NCI-H1092 (cell line): ENCODE measurements at regions not wholly inside any gene's neighbourhood (a gene's known extent, or its start where the extent isn't known, plus 50 kb on each side); places are given as distances from the start of the nearest gene placed in this dataset.
"Not testable (repeated sequence)": the region's sequence is repeated elsewhere in the genome, so short reads cannot be mapped to it uniquely, and the experiment has no call there.

Experiments
- DNase-seq: peaks from one replicate; lab custom pipeline; 2025; lab: John Stamatoyannopoulos, UW

DNA sequence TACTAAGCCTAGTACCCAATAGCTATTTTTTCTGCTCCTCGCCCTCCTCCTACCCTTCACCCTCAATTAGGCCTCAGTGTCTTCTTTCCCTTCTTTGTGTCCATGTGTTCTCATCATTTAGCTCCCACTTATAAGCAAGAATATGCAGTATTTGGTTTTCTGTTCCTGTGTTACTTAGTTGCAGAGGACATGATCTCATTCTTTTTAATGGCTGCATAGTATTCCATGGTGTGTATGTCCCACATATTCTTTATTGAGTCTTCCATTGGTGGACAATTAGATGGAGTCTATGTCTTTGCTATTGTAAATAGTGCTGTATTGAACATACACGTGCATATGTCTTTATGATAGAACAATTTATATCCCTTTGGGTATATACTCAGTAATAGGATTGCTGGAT, 106.9 kb upstream of the NR5A2 start:
- no peak for DNase-seq

DNA sequence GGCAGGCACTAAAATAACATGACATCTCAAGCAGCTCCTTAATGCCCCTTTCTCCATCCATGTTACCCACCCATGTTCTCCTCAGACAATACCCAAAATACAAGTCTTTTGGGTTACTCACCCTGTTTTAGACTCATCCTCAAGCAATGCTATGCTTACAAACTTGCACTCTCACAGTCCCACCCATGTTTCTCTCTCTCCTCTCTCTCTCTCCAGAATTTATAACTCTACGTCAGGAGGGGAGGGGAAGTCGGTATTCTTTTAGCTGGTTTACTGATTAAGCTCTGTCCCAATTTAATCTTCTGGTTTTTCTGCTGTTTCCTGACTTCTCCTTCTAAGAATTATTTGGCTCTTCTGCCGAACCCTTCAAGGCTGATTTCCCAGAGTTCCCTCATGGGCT, 98.0 kb upstream of the NR5A2 start:
- no peak for DNase-seq

DNA sequence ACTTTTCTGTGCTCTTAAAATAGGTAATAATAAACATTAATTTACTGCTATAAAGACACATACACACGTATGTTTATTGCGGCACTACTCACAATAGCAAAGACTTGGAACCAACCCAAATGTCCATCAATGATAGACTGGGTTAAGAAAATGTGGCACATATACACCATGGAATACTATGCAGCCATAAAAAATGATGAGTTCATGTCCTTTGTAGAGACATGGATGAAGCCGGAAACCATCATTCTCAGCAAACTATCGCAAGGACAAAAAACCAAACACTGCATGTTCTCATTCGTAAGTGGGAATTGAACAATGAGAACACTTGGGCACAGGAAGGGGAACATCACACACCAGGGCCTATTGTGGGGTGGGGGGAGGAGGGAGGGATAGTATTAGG, 97.4 kb upstream of the NR5A2 start:
- DNase-seq: not testable (repeated sequence)

DNA sequence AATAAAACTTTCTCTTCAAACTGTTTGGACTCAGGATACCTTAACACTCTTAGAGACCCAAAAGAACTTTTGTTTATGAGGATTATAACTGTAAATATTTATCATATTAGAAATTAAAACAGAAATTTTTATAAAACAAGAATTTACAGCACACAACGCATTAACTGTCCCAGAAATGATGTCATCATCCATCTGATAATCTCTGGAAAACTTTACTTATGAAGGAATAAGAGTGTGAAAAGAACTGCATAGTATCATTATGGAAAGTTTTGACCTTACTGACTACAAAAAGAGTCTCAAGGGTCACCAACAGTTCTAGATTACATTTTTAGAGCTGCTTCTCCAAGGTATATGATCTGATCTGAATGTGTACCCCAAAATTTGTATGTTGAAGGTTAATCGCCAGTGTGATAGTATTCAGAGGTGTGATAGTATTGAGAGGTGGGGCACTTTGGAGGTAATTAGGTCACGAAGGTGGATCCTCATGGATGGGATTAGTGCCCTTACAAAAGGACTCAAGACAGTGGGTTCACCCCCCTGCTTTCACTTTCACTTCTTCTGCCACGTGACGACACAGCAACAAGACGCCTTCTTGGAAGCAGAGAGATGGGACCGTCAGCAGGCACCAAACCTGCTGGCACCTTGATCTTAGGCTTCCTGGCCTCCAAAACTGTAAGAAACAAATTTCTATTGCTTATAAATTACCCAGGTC, 95.7 kb upstream of the NR5A2 start:
- DNase-seq: no peak

DNA sequence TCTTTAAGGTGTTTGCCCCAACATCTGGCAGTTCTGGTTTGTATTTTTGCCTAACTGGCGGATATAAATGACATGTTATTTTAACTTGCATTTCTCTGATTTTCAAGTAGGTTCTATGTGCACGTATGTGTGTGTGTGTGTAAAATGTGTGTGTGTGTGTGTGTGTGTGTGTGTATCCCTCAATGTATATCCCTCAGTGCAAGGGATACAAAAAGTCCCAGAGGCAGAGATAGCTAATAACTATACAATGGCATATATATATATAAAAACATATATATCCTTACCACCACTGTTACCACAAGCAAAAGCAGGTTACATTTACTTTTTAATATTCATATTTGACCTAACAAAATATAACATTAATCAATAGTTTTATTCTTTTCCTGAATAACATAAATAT, 95.0 kb upstream of the NR5A2 start:
- no peak for DNase-seq

DNA sequence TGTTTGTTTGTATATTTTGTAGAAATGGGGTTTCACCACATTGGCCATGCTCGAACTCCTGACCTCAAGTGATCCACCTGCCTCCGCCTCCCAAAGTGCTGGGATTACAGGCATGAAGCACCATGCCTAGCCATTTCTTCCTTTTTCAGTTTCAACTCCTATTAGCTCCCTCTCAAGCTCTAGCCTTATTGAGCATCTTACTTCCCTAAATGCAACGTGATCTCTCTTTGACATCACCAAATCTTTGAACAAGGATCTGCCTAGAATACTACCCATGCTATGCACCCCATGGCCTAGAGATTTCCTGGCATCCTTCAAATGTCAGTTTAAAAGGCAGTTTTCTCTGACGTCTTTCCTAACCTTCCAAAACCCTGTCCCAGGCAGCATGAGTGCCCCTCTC, 91.1 kb upstream of the NR5A2 start:
- DNase-seq: no peak

DNA sequence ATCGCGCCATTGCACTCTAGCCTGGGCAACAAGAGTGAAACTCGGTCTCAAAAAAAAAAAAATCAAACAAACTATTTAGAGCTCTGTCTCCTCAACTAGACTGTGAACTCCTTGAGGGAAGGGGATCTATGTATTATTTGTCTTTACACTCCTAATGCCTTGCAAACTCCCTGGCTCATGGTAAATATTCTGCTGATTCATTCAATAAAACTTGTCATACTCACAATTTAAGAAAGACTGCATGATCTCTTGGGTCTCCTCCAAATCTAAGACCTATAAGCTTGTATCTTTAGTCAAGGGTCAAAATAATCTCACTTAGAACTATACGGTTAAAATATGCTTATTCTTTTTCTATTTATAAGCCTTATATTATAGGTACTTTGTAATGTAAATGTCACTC, 90.3 kb upstream of the NR5A2 start:
- DNase-seq: no peak

DNA sequence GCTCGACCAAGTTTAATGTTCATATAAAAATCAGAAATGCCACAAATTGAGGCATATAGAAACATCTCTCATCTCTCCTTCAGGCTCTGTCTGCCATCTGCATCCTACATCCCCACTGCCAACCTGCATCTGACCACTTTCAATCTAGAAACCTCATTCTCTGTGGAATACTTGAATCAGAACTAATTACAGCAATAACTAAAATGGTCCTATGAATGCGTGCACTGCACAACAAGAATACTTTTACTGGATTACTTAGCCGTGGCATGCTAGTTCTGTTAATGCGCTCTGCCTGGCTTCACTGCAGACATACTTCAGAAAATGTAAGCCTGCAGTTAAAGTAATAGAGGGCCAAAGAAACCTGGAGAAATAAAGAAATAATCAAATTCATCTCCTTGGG, 89.8 kb upstream of the NR5A2 start:
- DNase-seq: no peak

DNA sequence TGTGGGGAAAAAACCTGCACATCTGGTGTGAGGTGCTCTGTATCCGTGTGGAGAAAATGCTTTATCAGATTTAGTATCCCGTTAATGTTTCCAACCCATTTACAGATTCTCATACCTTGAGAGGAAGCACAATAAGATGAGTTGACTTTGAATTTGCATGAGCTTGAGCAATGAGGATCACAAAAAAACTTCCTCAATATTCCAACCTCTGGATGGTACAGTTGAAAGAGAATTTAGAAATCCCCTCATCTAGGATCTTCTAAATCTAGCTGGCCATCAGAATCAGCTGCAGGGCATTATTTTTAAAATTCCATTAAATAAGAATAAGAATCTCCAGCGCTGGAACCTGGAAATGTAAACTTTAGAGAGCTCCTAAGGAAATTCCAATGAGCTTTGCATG, 82.5 kb upstream of the NR5A2 start:
- no peak for DNase-seq

DNA sequence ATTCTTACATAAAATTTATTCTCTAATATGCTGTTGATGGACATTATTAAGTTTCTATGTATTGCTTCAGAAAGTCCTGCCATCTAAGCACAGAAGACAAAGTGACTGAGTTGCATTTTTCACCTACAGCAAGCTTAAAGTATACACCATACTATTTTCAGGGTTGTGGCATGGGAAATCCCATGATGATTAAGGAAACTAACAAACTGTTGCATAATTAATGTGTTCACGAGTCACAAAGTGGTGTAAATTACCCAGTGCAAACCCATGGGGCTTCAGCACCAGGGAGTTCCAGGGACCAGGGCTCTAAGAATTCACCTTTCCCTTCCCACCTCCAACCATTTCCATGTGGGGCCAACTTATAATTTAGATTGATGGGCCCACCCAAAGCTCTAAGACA, 81.9 kb upstream of the NR5A2 start:
- DNase-seq: no peak

DNA sequence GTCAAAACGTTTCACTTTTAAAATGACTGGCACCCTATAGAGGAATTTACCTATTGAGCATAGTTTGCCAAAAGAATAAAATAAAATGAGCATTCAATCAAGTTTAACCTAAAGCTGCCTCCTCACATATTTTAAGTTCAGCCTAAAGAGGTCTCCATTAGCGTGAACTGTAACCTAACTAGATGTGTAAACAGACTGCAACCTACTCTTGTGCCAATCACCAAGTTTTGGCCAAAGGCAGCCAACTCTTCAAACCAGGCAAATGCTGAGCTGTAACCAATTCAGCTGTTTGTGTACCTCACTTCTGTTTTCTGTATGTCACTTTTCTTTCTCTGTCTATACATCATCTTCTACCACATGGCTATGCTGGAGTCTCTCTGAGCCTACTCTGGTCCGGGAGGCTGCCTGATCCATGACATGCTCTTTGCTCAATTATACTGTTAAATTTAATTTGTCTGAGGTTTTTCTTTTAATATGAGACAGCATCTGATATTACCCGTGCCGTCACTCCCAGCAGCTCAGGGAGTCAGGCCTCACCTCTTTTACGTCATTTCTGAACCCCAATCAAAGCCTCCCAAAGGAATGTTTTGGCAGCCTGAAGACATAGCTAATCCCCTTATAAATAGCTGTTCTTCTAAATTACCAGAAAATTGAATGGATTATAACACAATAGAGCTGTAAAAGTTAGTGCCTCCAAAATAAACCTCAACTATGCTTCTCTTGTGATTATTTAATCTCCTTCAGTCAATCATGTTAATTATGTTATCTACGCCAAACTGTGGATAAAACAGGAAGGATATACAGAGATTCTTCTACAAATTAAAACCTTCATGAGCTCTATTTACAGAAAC, 81.0 kb upstream of the NR5A2 start:
- no peak for DNase-seq

DNA sequence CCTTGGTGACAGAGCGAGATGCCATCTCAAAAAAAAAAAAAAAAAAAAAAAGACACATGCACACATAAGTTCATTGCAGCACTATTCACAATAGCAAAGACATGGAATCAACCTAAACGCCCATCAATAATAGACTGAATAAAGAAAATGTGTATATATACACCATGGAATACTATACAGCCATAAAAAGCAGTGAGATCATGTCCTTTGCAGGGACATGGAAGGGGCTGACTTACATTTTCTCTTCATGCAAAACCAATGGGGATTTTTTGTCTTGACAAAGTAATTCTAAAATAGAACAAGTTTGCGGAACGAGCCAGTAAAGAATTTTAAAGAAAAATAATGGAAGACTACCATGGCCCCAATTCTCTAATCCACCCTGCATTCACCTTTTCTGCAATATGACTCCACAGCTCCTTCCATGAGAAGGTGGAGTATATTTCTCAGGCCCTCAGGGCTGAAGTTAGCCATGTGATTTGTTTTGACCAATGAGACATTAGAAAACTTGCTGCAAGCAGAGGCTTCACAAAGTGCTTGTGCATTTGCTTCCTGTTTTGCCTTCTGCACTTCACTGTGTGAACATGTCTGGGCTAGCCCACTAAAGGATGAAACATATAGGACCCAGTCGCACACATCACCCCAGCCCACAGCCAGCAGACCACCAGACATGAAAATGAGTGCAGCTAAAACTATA, 78.8 kb upstream of the NR5A2 start:
- no peak for DNase-seq

DNA sequence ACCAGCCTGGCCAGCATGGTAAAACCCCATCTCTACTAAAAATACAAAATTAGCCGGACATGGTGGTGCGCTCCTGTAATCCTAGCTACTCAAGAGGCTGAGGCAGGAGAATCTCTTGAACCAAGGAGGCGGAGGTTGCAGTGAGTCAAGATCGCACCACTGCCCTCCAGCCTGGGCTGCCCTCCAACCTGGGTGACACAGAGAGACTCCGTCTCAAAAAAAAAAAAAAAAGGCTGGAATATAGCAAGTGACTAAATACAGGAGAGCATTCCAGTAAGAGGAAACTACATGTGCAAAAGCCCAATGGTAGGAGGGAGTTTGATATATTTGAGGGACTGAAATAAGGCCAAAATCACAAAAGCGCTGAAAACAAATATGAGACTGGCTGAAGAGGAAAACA, 76.5 kb upstream of the NR5A2 start:
- DNase-seq: not testable (repeated sequence)

DNA sequence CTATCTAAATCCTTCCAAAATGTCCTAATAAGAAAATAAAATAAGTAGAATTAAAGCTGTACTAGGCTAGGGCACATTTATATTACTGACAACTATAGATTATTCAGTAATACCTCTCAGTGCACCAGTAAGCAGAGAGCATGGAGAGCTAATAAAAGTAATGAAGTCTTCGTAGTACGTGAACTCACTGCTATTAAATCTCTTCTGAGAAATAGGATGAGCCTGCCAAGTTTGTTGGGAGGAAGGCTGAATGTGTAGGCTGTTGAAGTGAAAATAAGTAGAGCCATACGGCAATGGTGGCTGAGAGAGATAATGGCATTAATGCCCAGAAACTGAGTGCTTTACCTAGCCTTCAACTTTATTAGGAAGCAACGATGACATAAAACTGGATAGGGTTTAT, 73.9 kb upstream of the NR5A2 start:
- no peak for DNase-seq

DNA sequence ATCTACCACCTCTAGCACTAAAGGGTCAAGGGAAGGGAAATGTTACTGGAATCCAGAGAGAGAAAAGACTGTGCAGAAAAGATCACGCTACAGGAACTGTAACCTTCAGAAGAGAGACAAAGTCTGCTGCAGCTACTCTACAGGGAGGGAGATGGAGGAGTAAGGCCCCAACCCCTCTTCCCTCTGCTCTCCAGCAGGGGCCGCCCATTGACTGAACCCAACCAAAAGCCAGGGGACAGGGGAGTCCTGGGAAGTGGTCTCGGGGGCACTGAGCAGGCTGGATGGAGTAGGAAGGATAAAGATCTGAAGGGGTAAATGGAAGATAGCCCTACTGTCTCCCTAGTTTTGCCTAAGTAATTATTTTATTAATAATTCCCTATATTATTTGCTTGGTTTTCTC, 72.8 kb upstream of the NR5A2 start:
- no peak for DNase-seq

- DNase-seq: no peak
Observed at GRCh38 chr1:199955235-199955634, 72.3 kb upstream of the NR5A2 start.

GRCh38 chr1:199956005-199956404, 71.5 kb upstream of the NR5A2 start:
- no peak for DNase-seq

DNA sequence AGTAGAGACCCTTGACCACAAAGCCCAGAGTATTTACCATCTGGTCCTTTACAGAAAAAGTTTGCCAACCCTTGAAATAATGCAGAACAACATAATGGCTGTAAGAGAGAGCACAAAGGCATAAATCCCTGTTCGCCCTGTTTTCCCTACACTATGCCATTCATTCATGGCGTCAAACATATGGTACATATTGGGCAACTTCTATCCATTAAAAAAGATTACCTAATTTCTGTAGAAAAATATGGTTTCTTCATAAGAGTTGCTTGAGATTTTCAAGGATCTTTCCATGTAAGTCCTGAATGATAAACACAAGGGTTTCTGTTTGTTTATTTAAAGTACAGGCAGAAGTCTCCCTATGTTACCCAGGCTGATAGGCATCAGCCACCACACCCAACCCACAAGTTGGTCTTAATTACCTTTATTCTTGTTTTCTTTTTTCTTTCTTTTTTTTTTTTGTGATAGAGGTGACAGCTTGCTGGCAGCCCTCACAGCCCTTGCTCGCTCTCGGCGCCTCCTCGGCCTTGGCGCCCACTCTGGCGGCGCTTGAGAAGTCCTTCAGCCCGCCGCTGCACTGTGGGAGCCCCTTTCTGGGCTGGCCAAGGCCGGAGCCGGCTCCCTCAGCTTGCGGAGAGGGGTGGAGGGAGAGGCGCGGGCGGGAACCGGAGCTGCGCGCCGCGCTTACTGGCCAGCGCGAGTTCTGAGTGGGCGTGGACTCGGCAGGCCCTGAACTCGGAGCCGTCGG, 68.3 kb upstream of the NR5A2 start:
- DNase-seq: no peak

GRCh38 chr1:199959775-199960110, 67.8 kb upstream of the NR5A2 start:
- DNase-seq: no peak

DNA sequence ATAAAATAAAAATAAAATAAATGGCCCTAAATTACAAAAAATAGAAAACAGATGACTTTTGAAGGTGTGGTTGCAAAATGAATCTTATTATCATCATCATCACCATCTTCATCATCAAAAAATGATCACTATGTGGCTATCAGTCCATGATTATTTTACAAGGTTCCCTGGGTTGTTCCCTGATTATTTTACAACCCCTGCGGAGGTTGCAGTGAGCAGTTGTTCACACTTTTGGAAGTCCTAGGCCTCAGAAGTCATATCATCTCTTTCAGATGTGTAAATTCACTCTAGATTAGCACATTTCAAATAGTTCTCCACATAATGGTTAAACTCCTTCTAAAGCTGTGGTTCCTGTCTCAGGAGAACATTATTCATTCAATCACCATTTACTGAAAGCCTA, 57.4 kb upstream of the NR5A2 start:
- DNase-seq: no peak

- no peak for DNase-seq
Observed at GRCh38 chr1:199976496-199977144, 50.9 kb upstream of the NR5A2 start.
